Mammary epithelial cell (primary cell): ENCODE measurements at regions not wholly inside any gene's neighbourhood (a gene's known extent, or its start where the extent isn't known, plus 50 kb on each side); places are given as distances from the start of the nearest gene placed in this dataset.

Source experiments
- EZH2 ChIP-seq: IDR thresholded peaks from 2 replicates; pipeline ENCODE4 v1.6.1; 2012; ENCODE audit warnings: low read length, inconsistent platforms, borderline replicate concordance
- TF ChIP-seq, protein P1 (sequence below), 2 donors: IDR thresholded peaks in 1 of 2; conservative IDR thresholded peaks in 1 of 2; 2 replicates each; pipeline ENCODE4 v1.5.1; 2011 to 2012; ENCODE audit warnings: inconsistent platforms in 2 of 2, low read length in 2 of 2, mild to moderate bottlenecking in 2 of 2, control low read depth in 1 of 2, low read depth in 1 of 2; ENCODE audit not compliant: insufficient read depth in 1 of 2; ENCODE audit errors: extremely low read depth in 1 of 2

DNA sequence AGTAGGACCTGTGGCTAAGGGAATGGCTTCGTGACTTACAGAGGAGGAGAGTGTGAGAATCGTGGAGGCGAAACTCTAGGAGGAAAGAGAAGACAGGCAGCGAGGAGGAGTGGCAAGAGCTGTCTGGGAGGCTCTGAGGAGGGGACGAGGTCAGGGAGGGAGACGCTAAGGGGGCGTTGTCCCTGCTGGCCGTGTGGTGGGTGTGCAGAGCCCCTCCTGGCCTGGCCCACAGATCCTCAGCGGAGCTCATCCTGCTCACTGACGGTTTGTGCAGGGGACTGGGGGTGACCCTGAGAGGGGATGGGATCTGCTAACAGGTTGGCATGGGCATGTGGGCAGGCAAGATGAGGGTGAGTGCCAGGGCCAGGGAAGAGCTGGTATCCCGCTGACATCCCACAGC, 56.5 kb upstream of the PRR5 start:
- TF ChIP-seq, protein P1, sequence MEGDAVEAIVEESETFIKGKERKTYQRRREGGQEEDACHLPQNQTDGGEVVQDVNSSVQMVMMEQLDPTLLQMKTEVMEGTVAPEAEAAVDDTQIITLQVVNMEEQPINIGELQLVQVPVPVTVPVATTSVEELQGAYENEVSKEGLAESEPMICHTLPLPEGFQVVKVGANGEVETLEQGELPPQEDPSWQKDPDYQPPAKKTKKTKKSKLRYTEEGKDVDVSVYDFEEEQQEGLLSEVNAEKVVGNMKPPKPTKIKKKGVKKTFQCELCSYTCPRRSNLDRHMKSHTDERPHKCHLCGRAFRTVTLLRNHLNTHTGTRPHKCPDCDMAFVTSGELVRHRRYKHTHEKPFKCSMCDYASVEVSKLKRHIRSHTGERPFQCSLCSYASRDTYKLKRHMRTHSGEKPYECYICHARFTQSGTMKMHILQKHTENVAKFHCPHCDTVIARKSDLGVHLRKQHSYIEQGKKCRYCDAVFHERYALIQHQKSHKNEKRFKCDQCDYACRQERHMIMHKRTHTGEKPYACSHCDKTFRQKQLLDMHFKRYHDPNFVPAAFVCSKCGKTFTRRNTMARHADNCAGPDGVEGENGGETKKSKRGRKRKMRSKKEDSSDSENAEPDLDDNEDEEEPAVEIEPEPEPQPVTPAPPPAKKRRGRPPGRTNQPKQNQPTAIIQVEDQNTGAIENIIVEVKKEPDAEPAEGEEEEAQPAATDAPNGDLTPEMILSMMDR (conservative IDR thresholded peaks at IDR 0.05 in 1 of 2, IDR thresholded peaks at IDR 0.05 in 1 of 2; ENCODE audit: extremely low read depth in 1 of 2, insufficient read depth in 1 of 2, low read depth in 1 of 2, low read length in 2 of 2), result no peak
- TF ChIP-seq EZH2, result no peak
